ENCODE measurements at regions not wholly inside any gene's neighbourhood (a gene's known extent, or its start where the extent isn't known, plus 50 kb on each side); places are given as distances from the start of the nearest gene placed in this dataset.
A peak's percentile ranks its signal among the peaks of the same experiment; 100 is the strongest.

DNA sequence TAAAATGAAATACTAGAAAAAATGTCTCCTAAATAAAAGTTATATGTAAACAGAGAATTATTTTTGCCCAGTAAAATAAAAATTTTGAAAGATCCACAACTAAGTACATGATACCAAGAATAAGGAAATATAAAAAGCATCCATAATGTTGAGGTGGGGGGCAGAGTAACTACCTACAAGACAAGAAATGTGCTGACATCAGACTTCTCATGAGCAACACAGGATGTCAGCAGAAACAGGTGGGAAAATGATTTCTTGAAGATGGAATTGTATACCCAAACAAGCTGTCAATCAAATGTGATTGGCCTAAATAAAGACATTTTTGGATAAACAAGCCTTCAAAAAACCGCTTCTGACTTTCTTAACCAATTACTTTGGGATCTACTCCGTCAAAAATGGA lies 143.9 kb upstream of the LIPC start:
- TF ChIP-seq, protein P1, sequence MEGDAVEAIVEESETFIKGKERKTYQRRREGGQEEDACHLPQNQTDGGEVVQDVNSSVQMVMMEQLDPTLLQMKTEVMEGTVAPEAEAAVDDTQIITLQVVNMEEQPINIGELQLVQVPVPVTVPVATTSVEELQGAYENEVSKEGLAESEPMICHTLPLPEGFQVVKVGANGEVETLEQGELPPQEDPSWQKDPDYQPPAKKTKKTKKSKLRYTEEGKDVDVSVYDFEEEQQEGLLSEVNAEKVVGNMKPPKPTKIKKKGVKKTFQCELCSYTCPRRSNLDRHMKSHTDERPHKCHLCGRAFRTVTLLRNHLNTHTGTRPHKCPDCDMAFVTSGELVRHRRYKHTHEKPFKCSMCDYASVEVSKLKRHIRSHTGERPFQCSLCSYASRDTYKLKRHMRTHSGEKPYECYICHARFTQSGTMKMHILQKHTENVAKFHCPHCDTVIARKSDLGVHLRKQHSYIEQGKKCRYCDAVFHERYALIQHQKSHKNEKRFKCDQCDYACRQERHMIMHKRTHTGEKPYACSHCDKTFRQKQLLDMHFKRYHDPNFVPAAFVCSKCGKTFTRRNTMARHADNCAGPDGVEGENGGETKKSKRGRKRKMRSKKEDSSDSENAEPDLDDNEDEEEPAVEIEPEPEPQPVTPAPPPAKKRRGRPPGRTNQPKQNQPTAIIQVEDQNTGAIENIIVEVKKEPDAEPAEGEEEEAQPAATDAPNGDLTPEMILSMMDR (conservative IDR thresholded peaks at IDR 0.05; ENCODE audit: low read length), result no peak
- no peak for DNase-seq (ENCODE audit: low read depth)
- no peak overlapping the region for H3K4me3 ChIP-seq (ENCODE audit: low read length)

DNA sequence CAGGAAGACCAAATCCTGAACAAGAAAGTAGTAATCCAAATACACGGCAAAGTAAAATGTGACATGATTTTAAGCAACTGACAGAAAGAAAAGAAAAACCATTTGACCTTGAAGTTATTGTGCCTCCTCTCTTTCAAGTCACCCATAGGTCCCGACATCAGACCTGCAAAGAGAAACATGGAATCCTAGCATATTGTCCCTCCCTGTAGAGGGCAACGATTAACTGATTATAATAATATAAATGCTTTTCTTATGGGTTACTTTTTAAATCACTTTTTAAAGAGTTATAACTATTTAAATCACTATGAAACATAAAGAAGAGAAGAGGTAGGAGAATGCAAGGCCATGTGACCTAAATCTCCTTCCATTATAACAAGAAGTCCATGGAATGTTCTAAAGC lies 143.2 kb upstream of the LIPC start:
- H3K4me3 ChIP-seq (ENCODE audit: low read length), result no peak overlapping the region
- TF ChIP-seq, protein P1 (conservative IDR thresholded peaks at IDR 0.05; ENCODE audit: low read length), result peak; percentile 20
- DNase-seq (ENCODE audit: low read depth), result no peak

DNA sequence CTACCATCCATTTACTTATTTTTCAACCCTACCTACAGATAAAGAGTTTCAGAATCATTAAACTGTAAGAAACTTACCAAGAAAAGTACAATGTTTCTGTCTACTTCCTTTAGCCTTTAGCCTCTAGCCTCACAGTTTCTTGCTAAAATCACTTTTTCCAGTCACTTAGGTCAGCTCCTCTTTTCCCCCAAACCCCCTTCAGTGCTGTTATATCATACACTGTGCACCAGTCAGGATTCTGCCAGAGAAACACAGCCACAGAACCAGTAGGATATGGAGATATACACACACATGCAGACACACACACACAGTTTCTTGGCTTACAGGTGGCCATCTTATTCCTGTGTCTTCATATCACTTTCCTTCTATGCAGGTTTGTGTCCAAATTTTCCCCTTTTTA lies 139.9 kb upstream of the LIPC start:
- TF ChIP-seq, protein P1 (conservative IDR thresholded peaks at IDR 0.05; ENCODE audit: low read length), result no peak
- H3K4me3 ChIP-seq (ENCODE audit: low read length), result no peak overlapping the region
- DNase-seq (ENCODE audit: low read depth), result no peak

DNA sequence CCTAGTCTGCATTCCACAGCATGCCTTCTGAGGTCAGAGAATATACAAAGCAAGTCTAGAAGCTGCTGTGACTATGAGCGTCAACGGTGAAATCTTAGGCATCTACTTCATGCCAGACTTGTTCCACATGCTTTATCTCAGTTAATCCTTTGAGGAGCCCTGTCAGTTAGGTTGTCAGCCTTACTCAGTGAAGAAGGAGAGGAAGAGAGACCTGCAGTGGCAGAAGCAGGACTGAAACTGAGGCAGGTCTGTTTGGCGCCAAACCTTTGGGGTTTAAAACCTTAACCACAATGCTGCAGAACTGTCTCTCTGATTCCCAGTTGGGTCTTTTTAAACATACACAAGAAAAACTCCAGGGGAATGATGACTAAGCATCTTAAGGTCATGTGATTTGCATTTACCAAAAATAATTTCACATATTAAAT lies 139.0 kb upstream of the LIPC start:
- H3K4me3 ChIP-seq (ENCODE audit: low read length), result no peak overlapping the region
- TF ChIP-seq, protein P1 (conservative IDR thresholded peaks at IDR 0.05; ENCODE audit: low read length), result no peak
- DNase-seq (ENCODE audit: low read depth), result no peak

DNA sequence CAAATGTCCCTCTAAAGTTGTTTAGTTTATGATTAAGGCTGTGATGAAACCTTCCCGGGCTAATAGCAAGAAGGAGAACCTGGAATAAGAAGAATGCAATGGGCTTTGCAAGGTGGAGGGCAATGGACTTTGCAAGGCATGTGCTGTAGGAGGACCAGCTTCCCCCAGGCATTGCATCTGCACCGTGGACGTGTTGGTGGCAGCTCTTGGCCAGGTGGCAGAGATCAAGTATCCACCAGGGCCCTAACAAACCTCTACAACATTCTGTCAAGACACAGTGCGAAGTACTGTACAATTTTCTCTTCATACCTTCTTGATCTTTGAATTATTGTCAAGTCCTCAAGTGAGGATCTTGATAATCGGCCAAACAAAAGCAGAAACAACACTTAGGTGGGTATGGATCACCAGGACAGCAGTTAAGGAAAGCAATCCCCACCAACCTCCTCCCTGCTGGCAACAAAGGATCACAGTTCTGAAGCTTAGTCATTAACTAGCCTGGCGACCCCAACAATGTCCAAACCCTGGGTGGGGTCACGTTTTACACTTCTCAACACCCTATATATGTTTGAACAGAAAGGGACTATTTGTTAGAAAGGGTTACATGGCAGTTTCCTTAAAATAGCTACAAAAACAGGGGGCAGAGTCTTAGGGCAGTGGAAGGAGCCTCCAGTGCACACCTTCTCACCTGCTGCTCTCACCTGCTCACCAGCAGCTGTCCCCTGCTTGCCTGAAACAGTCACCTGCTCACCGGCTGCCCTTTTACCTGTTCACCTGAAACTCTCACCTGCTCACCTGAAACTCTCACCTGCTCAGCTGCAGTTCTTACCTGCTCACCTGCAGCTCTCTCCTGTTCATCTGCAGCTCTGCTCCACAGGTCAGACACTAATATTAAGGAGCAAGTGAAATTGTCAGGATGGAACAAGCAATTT lies 137.9 kb upstream of the LIPC start:
- TF ChIP-seq, protein P1 (conservative IDR thresholded peaks at IDR 0.05; ENCODE audit: low read length), result no peak
- no peak overlapping the region for H3K4me3 ChIP-seq (ENCODE audit: low read length)
- DNase-seq (ENCODE audit: low read depth), result no peak

DNA sequence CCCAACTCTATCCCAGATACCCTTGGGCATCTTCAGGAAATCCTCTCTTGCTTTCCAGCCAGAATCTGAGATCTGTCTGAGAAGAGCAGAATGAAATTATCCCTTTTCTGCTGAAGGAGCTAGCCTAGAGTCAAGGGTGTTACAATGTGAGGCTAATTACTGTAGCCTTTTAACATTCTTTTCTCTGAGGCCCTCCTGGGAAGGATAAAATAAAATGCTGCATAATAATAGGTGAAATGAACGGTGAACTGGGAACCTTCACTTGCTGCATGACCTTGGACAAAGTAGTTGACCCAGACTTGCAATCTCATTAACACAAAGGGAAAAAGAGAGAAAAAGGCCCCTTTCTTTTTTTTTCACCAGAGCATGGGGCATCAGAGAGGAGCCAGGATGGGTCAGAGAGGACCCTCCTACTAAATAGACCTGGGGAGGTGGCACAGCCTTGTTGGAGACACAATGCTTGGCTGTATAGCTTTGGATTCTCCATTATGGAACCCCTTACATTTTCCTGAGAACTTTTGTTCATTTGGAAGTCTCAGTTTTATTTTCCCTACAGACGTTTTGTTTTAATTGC lies 137.0 kb upstream of the LIPC start:
- TF ChIP-seq, protein P1 (conservative IDR thresholded peaks at IDR 0.05; ENCODE audit: low read length), result no peak
- no peak for DNase-seq (ENCODE audit: low read depth)
- H3K4me3 ChIP-seq (ENCODE audit: low read length), result no peak overlapping the region

All from AG10803 (cell line).